ENCODE measurements at regions not wholly inside any gene's neighbourhood (a gene's known extent, or its start where the extent isn't known, plus 50 kb on each side); places are given as distances from the start of the nearest gene placed in this dataset.

- no peak for DNase-seq (ENCODE audit: low read depth)
Measured at GRCh38 chr7:109282726-109283125, 713.1 kb downstream of the DNAJB9 start.

GRCh38 chr7:109284943-109285342, 715.3 kb downstream of the DNAJB9 start:
- no peak for DNase-seq (ENCODE audit: low read depth)

- no peak for DNase-seq (ENCODE audit: low read depth)
Measured at GRCh38 chr7:109295158-109295557, 725.5 kb downstream of the DNAJB9 start.

- no peak for DNase-seq (ENCODE audit: low read depth)
Measured at GRCh38 chr7:109308816-109309215, 739.1 kb downstream of the DNAJB9 start.

GRCh38 chr7:109309790-109310189, 740.1 kb downstream of the DNAJB9 start:
- DNase-seq (ENCODE audit: low read depth), result no peak

- no peak for DNase-seq (ENCODE audit: low read depth)
Measured at GRCh38 chr7:109318136-109318535, 748.5 kb downstream of the DNAJB9 start.

- DNase-seq (ENCODE audit: low read depth), result no peak
Measured at GRCh38 chr7:109322833-109323232, 753.2 kb downstream of the DNAJB9 start.

- no peak for DNase-seq (ENCODE audit: low read depth)
Measured at GRCh38 chr7:109331423-109331822, 761.7 kb downstream of the DNAJB9 start.

GRCh38 chr7:109335951-109336350, 766.3 kb downstream of the DNAJB9 start:
- no peak for DNase-seq (ENCODE audit: low read depth)

GRCh38 chr7:109336531-109336930, 766.9 kb downstream of the DNAJB9 start:
- no peak for DNase-seq (ENCODE audit: low read depth)

GRCh38 chr7:109343678-109344077, 774.0 kb downstream of the DNAJB9 start:
- DNase-seq (ENCODE audit: low read depth), result no peak

GRCh38 chr7:109351493-109351892, 781.8 kb downstream of the DNAJB9 start:
- no peak for DNase-seq (ENCODE audit: low read depth)

GRCh38 chr7:109354000-109354399, 784.3 kb downstream of the DNAJB9 start:
- DNase-seq (ENCODE audit: low read depth), result no peak

GRCh38 chr7:109354552-109354951, 784.9 kb downstream of the DNAJB9 start:
- no peak for DNase-seq (ENCODE audit: low read depth)

GRCh38 chr7:109375823-109376222, 806.1 kb downstream of the DNAJB9 start:
- DNase-seq (ENCODE audit: low read depth), result no peak

- no peak for DNase-seq (ENCODE audit: low read depth)
Measured at GRCh38 chr7:109376576-109376975, 806.9 kb downstream of the DNAJB9 start.

GRCh38 chr7:109377076-109377884, 807.6 kb downstream of the DNAJB9 start:
- DNase-seq (ENCODE audit: low read depth), result no peak

GRCh38 chr7:109386959-109387358, 817.3 kb downstream of the DNAJB9 start:
- no peak for DNase-seq (ENCODE audit: low read depth)

GRCh38 chr7:109387530-109387929, 817.9 kb downstream of the DNAJB9 start:
- no peak for DNase-seq (ENCODE audit: low read depth)

- no peak for DNase-seq (ENCODE audit: low read depth)
Measured at GRCh38 chr7:109391240-109391639, 821.6 kb downstream of the DNAJB9 start.

- no peak for DNase-seq (ENCODE audit: low read depth)
Measured at GRCh38 chr7:109402107-109402506, 832.4 kb downstream of the DNAJB9 start.

GRCh38 chr7:109407756-109408155, 838.1 kb downstream of the DNAJB9 start:
- no peak for DNase-seq (ENCODE audit: low read depth)

GRCh38 chr7:109437957-109438356, 868.3 kb downstream of the DNAJB9 start:
- DNase-seq (ENCODE audit: low read depth), result no peak

- DNase-seq (ENCODE audit: low read depth), result no peak
Measured at GRCh38 chr7:109449760-109450159, 880.1 kb downstream of the DNAJB9 start.

Data from LHCN-M2 (cell line).